IMR-90 (cell line): ENCODE measurements at regions not wholly inside any gene's neighbourhood (a gene's known extent, or its start where the extent isn't known, plus 50 kb on each side); places are given as distances from the start of the nearest gene placed in this dataset.
"Not testable (repeated sequence)": the region's sequence is repeated elsewhere in the genome, so short reads cannot be mapped to it uniquely, and the experiment has no call there.

ENCODE experiments used
- ATAC-seq: fragments of 200-7000 bp; cut with Tn5 transposase; 2 replicates; pipeline ENCODE4 v1.9.1; 2020; ENCODE audit warnings: low read depth, mild to moderate bottlenecking, moderate library complexity
- BruUV-seq: library from RNA; stranded (reverse); fragments of 400-500 nt; replicated peaks from 2 replicates; lab custom pipeline; 2021; lab: Mats Ljungman, UMichigan
- CTCF ChIA-PET: fragments of 300-600 bp; formaldehyde crosslinking; extraction: SDS; loops from one replicate; lab custom pipeline; 2021; ENCODE audit warnings: antibody characterized with exemption; lab: Yijun Ruan, JAX
- POLR2A ChIA-PET: fragments of 300-600 bp; sonication (Branson Sonifier 250); formaldehyde crosslinking; loops from one replicate; lab custom pipeline; 2022; ENCODE audit warnings: antibody characterized with exemption; ENCODE audit not compliant: unreplicated experiment; lab: Charles Lee
- DNase-seq: peaks from one replicate; pipeline ENCODE4 v3.0.0; 2013
- H2AFZ ChIP-seq: replicated peaks from 2 replicates; pipeline ENCODE3; 2013; ENCODE audit warnings: low read length, mild to moderate bottlenecking; ENCODE audit not compliant: poor library complexity
- H2AK5ac ChIP-seq: 2 replicates; pipeline ENCODE4 v1.6.1; 2013; ENCODE audit warnings: low read depth, low read length, inconsistent platforms
- H2AK9ac ChIP-seq: replicated peaks from 2 replicates; pipeline ENCODE3; 2013; ENCODE audit warnings: mild to moderate bottlenecking, low read depth, low read length, moderate library complexity; ENCODE audit not compliant: poor library complexity
- H2BK120ac ChIP-seq: 2 replicates; pipeline ENCODE4 v1.6.1; 2013; ENCODE audit warnings: low read depth, low read length, inconsistent platforms
- H2BK15ac ChIP-seq: 3 replicates; pipeline ENCODE4 v1.6.1; 2013; ENCODE audit warnings: low read depth, low read length, inconsistent platforms
- H2BK20ac ChIP-seq: 2 replicates; pipeline ENCODE4 v1.6.1; 2013; ENCODE audit warnings: low read depth, mild to moderate bottlenecking, inconsistent platforms, low read length, moderate library complexity
- H2BK5ac ChIP-seq: 2 replicates; pipeline ENCODE4 v1.6.1; 2013; ENCODE audit warnings: mild to moderate bottlenecking, low read depth, low read length, inconsistent platforms; ENCODE audit not compliant: poor library complexity, severe bottlenecking
- H3K14ac ChIP-seq: replicated peaks from 2 replicates; pipeline ENCODE4 v1.6.1; 2013; ENCODE audit warnings: low read depth, low read length, inconsistent platforms
- H3K18ac ChIP-seq: 2 replicates; pipeline ENCODE4 v1.6.1; 2013; ENCODE audit warnings: low read depth, low read length, control low read depth
- H3K23ac ChIP-seq: 2 replicates; pipeline ENCODE4 v1.6.1; 2013; ENCODE audit warnings: low read depth, low read length, inconsistent platforms
- H3K27ac ChIP-seq: 2 replicates; pipeline ENCODE4 v1.5.1; 2013; ENCODE audit warnings: mild to moderate bottlenecking, control low read depth, low read length; ENCODE audit not compliant: insufficient read depth
- H3K27me3 ChIP-seq: 2 replicates; pipeline ENCODE4 v1.6.1; 2013; ENCODE audit warnings: low read length; ENCODE audit not compliant: control insufficient read depth, insufficient read depth
- H3K36me3 ChIP-seq: 2 replicates; pipeline ENCODE4 v1.6.1; 2013; ENCODE audit warnings: low read length, mixed read lengths; ENCODE audit not compliant: control insufficient read depth, insufficient read depth
- H3K4ac ChIP-seq: 2 replicates; pipeline ENCODE4 v1.6.1; 2013; ENCODE audit warnings: low read depth, low read length, inconsistent platforms
- H3K4me1 ChIP-seq: 2 replicates; pipeline ENCODE4 v1.6.1; 2013; ENCODE audit warnings: low read length, mixed read lengths; ENCODE audit not compliant: control insufficient read depth, insufficient read depth
- H3K4me2 ChIP-seq: 2 replicates; pipeline ENCODE4 v1.6.1; 2013; ENCODE audit warnings: low read depth, mild to moderate bottlenecking, control low read depth, low read length, moderate library complexity
- H3K4me3 ChIP-seq: 2 replicates; pipeline ENCODE4 v1.5.1; 2013; ENCODE audit warnings: low read depth, mild to moderate bottlenecking, control low read depth, low read length, moderate library complexity; ENCODE audit not compliant: insufficient read depth
- H3K56ac ChIP-seq: 2 replicates; pipeline ENCODE4 v1.6.1; 2013; ENCODE audit warnings: low read length, inconsistent platforms; ENCODE audit not compliant: insufficient read depth; ENCODE audit errors: extremely low read depth
- H3K79me1 ChIP-seq, 2 experiments: 2 replicates each; pipeline ENCODE4 v1.6.1; 2013; ENCODE audit warnings: low read length in 2 of 2, inconsistent platforms in 1 of 2, low read depth in 1 of 2
- H3K9ac ChIP-seq: 2 replicates; pipeline ENCODE4 v1.6.1; 2013; ENCODE audit warnings: low read depth, low read length, control low read depth
- H3K9me1 ChIP-seq: 2 replicates; pipeline ENCODE4 v1.6.1; 2013; ENCODE audit warnings: low read length, inconsistent platforms; ENCODE audit not compliant: insufficient read depth
- H3K9me3 ChIP-seq: 2 replicates; pipeline ENCODE4 v1.6.1; 2013; ENCODE audit warnings: low read length; ENCODE audit not compliant: control insufficient read depth, insufficient read depth
- H4K20me1 ChIP-seq: 2 replicates; pipeline ENCODE4 v1.6.1; 2013; ENCODE audit warnings: low read length, inconsistent platforms; ENCODE audit not compliant: insufficient read depth
- H4K5ac ChIP-seq: 2 replicates; pipeline ENCODE4 v1.6.1; 2013; ENCODE audit warnings: mild to moderate bottlenecking, low read depth, low read length, control low read depth
- H4K8ac ChIP-seq, 2 experiments: 2 replicates each; pipeline ENCODE4 v1.6.1; 2013; ENCODE audit warnings: low read depth in 2 of 2, low read length in 2 of 2, control low read depth in 1 of 2, inconsistent platforms in 1 of 2
- H4K91ac ChIP-seq: 2 replicates; pipeline ENCODE4 v1.6.1; 2013; ENCODE audit warnings: low read depth, low read length, inconsistent platforms; ENCODE audit not compliant: insufficient read depth
- BHLHE40 ChIP-seq: fragments of 150-350 bp; IDR thresholded peaks from 2 replicates; pipeline ENCODE4 v1.6.1; 2016; ENCODE audit warnings: mild to moderate bottlenecking, low read depth, low read length
- NFE2L2 ChIP-seq: fragments of 150-350 bp; IDR thresholded peaks from 2 replicates; pipeline ENCODE4 v1.6.1; 2016; ENCODE audit warnings: low read depth, mild to moderate bottlenecking, low read length
- WGBS, 2 experiments: methylation state at CpG; one replicate each; pipeline versions ENCODE4 v1.1.5 to v1.1.7; 2013; ENCODE audit warnings: missing lambda C conversion rate in 2 of 2; ENCODE audit not compliant: insufficient read length in 1 of 2; ENCODE audit errors: extremely low coverage in 2 of 2; 5-methylcytosine and 5-hydroxymethylcytosine counted together
- dilution Hi-C: fragments of 300-500 bp; cut with HindIII; formaldehyde crosslinking; loops from one replicate; pipeline ENCODE4 v1.14.3; 2018; ENCODE audit warnings: low sequenced_read_pairs; ENCODE audit not compliant: unreplicated experiment
- in situ Hi-C: fragments of 300-500 bp; cut with MboI; formaldehyde crosslinking; loops from 3 replicates; pipeline ENCODE4 v1.14.3; 2019; ENCODE audit warnings: low sequenced_read_pairs, inconsistent platforms, mixed read lengths
- intact Hi-C: fragments of 100-400 bp; cut with micrococcal nuclease; formaldehyde crosslinking; loops from 2 replicates; pipeline ENCODE4 v1.10.0; 2022
- TF ChIP-seq, protein P1 (sequence below): fragments of 150-350 bp; IDR thresholded peaks from 2 replicates; pipeline ENCODE4 v1.6.1; 2017; ENCODE audit warnings: mild to moderate bottlenecking, antibody characterized with exemption, low read length, low read depth
- TF ChIP-seq, protein P2 (sequence below): conservative IDR thresholded peaks from 2 replicates; pipeline ENCODE4 v1.5.1; 2012; ENCODE audit warnings: mild to moderate bottlenecking, low read depth, low read length, improper control_type of control experiment

DNA sequence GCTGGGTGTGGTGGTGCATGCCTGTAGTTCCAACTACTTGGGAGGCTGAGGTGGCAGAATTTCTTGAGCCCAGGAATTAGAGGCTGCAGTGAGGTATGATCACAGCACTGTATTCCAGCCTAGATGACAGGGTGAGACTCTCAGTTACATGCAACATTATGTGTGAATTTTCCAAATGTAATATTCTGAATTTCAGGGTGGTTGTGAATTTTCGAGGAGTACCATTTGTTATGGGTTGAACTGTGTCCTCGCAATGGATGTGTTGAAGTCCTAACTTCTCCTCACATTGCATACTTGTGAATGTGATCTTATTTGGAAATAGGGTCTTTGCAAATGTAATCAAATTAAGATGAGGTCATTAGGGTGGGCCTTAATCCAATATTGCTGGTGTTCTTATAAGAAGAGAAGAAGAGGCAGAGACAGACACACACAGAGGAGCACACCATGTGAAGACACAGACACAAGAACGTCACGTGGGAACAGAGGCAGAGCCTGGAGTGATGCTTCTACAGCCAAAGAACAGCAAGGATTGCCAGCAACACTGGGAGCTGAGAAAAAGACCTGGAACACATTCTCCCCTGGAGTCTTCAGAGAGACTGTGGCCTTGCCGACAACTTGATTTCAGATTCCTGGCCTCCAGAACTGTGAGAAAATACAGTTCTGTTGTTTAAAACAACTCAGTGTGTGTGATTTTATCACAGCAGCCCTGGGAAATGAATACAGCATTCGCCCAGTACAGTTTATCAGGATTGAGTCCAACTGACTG lies 91.9 kb downstream of the ZNF783 start:
- ATAC-seq (no peak), DNase-seq (no peak)
- no peak overlapping the region for H3K4ac ChIP-seq
- H3K27ac ChIP-seq: no peak overlapping the region
- intact Hi-C loops: no loop called here
- no peak overlapping the region for H4K91ac ChIP-seq
- in situ Hi-C loops: no loop called here
- H2AK9ac ChIP-seq: no peak overlapping the region
- H4K5ac ChIP-seq: no peak overlapping the region
- no peaks in the 10 kb centered on the region for H3K9me1 ChIP-seq
- dilution Hi-C loops: no loop called here
- H2BK5ac ChIP-seq: no peak overlapping the region
- no peaks in the 10 kb centered on the region for H3K27me3 ChIP-seq
- no peak overlapping the region for H3K56ac ChIP-seq
- H4K8ac ChIP-seq: no peak overlapping the region
- no peak overlapping the region for H2AK5ac ChIP-seq
- no peak overlapping the region for H2BK15ac ChIP-seq
- no peak overlapping the region for H3K9ac ChIP-seq
- POLR2A ChIA-PET: no interaction called here
- H4K20me1 ChIP-seq: no peaks in the 10 kb centered on the region
- H3K23ac ChIP-seq: no peak overlapping the region
- BruUV-seq: no TSS peak
- no peaks in the 10 kb centered on the region for H3K79me1 ChIP-seq
- no peak overlapping the region for H2AFZ ChIP-seq
- no peak overlapping the region for H3K4me2 ChIP-seq
- no peak overlapping the region for H3K14ac ChIP-seq
- TF ChIP-seq, protein P1, sequence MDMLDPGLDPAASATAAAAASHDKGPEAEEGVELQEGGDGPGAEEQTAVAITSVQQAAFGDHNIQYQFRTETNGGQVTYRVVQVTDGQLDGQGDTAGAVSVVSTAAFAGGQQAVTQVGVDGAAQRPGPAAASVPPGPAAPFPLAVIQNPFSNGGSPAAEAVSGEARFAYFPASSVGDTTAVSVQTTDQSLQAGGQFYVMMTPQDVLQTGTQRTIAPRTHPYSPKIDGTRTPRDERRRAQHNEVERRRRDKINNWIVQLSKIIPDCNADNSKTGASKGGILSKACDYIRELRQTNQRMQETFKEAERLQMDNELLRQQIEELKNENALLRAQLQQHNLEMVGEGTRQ: no peak
- TF ChIP-seq BHLHE40 (no peak), NFE2L2 (no peak)
- TF ChIP-seq, protein P2, sequence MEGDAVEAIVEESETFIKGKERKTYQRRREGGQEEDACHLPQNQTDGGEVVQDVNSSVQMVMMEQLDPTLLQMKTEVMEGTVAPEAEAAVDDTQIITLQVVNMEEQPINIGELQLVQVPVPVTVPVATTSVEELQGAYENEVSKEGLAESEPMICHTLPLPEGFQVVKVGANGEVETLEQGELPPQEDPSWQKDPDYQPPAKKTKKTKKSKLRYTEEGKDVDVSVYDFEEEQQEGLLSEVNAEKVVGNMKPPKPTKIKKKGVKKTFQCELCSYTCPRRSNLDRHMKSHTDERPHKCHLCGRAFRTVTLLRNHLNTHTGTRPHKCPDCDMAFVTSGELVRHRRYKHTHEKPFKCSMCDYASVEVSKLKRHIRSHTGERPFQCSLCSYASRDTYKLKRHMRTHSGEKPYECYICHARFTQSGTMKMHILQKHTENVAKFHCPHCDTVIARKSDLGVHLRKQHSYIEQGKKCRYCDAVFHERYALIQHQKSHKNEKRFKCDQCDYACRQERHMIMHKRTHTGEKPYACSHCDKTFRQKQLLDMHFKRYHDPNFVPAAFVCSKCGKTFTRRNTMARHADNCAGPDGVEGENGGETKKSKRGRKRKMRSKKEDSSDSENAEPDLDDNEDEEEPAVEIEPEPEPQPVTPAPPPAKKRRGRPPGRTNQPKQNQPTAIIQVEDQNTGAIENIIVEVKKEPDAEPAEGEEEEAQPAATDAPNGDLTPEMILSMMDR: no peak
- WGBS, 2 experiments: 33% methylated on average over 1 of the region's 6 CpGs; no CpG with 5 or more reads in 1 of the 2 experiments
- no peak overlapping the region for H3K18ac ChIP-seq
- no peaks in the 10 kb centered on the region for H3K4me1 ChIP-seq
- CTCF ChIA-PET: no interaction called here
- H2BK20ac ChIP-seq: no peak overlapping the region
- no peak overlapping the region for H2BK120ac ChIP-seq
- H3K36me3 ChIP-seq: no peaks in the 10 kb centered on the region
- no peaks in the 10 kb centered on the region for H3K9me3 ChIP-seq
- no peak overlapping the region for H3K4me3 ChIP-seq

DNA sequence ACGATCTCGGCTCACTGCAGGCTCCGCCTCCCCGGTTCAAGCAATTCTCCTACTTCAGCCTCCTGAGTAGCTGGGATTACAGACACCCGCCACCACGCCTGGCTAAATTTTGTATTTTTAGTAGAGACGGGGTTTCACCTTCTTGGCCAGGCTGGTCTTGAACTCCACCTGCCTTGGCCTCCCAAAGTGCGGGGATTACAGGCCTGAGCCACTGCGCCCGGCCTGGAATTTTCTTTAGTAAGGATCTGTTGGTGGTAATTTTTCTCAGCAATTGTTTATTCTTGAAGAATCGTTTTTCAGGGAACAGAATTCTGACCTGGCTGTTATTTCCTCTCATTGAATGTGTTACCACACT lies 93.0 kb downstream of the ZNF783 start:
- H4K91ac ChIP-seq, H2BK5ac ChIP-seq, H3K14ac ChIP-seq, H3K9ac ChIP-seq, H3K23ac ChIP-seq, H2AK9ac ChIP-seq, H3K4me3 ChIP-seq, H3K18ac ChIP-seq, H3K9me1 ChIP-seq, H4K5ac ChIP-seq, H3K56ac ChIP-seq, in situ Hi-C loops, H3K4ac ChIP-seq, H3K9me3 ChIP-seq, H3K27me3 ChIP-seq, H3K79me1 ChIP-seq, H2BK20ac ChIP-seq, CTCF ChIA-PET, H2AFZ ChIP-seq, H2BK120ac ChIP-seq, dilution Hi-C loops, H3K36me3 ChIP-seq, H4K8ac ChIP-seq, H2BK15ac ChIP-seq, BruUV-seq, DNase-seq, H2AK5ac ChIP-seq, H3K27ac ChIP-seq, H3K4me1 ChIP-seq, intact Hi-C loops, H3K4me2 ChIP-seq, H4K20me1 ChIP-seq, POLR2A ChIA-PET, ATAC-seq: not testable (repeated sequence)
- 67% methylated on average over 3 of the region's 11 CpGs; no CpG with 5 or more reads in 1 of the 2 experiments for WGBS, 2 experiments
